Smooth muscle cell (in vitro differentiated cells): ENCODE measurements at regions not wholly inside any gene's neighbourhood (a gene's known extent, or its start where the extent isn't known, plus 50 kb on each side); places are given as distances from the start of the nearest gene placed in this dataset.

Experiments used
- DNase-seq: peaks from one replicate; lab custom pipeline; 2025; ENCODE audit not compliant: unreplicated experiment; lab: John Stamatoyannopoulos, UW
- H2AFZ ChIP-seq: fragments of 200-600 bp; sonication (generic); 2 replicates; pipeline ENCODE4 v1.6.0; 2016; ENCODE audit warnings: antibody characterized with exemption, low read depth, mild to moderate bottlenecking
- H3F3A ChIP-seq: fragments of 200-600 bp; sonication (generic); 2 replicates; pipeline ENCODE4 v1.6.0; 2017; ENCODE audit warnings: antibody characterized with exemption, low read depth
- H3K27ac ChIP-seq: fragments of 200-600 bp; sonication (generic); 2 replicates; pipeline ENCODE4 v1.5.1; 2016; ENCODE audit warnings: low read depth, mild to moderate bottlenecking
- H3K27me3 ChIP-seq: fragments of 200-600 bp; sonication (generic); 2 replicates; pipeline ENCODE4 v1.6.1; 2016; ENCODE audit warnings: low read depth, mild to moderate bottlenecking
- H3K36me3 ChIP-seq: fragments of 200-600 bp; sonication (generic); 2 replicates; pipeline ENCODE4 v1.5.1; 2016; ENCODE audit warnings: low read depth
- H3K4me1 ChIP-seq: fragments of 200-600 bp; sonication (generic); 2 replicates; pipeline ENCODE4 v1.5.1; 2016; ENCODE audit warnings: low read depth
- H3K4me2 ChIP-seq: fragments of 200-600 bp; sonication (generic); 2 replicates; pipeline ENCODE4 v1.6.0; 2016; ENCODE audit warnings: mild to moderate bottlenecking
- H3K4me3 ChIP-seq: fragments of 200-600 bp; sonication (generic); 2 replicates; pipeline ENCODE4 v1.5.1; 2016; ENCODE audit warnings: mild to moderate bottlenecking
- H3K79me2 ChIP-seq: fragments of 200-600 bp; sonication (generic); 2 replicates; pipeline ENCODE4 v1.6.0; 2016; ENCODE audit warnings: low read depth, mild to moderate bottlenecking
- H3K9ac ChIP-seq: fragments of 200-600 bp; sonication (generic); 2 replicates; pipeline ENCODE4 v1.6.0; 2016; ENCODE audit warnings: low read depth
- H3K9me3 ChIP-seq: fragments of 200-600 bp; sonication (generic); replicated peaks from 2 replicates; pipeline ENCODE4 v1.5.1; 2016; ENCODE audit warnings: low read depth
- H4K20me1 ChIP-seq: fragments of 200-600 bp; sonication (generic); 2 replicates; pipeline ENCODE4 v1.6.0; 2016; ENCODE audit warnings: low read depth
- CTCF ChIP-seq: fragments of 200-600 bp; sonication (generic); IDR thresholded peaks from 2 replicates; pipeline ENCODE4 v1.5.1; 2017; ENCODE audit warnings: borderline replicate concordance, mild to moderate bottlenecking, antibody characterized with exemption; ENCODE audit not compliant: insufficient read depth, poor library complexity, severe bottlenecking
- WGBS: methylation state at CpG from one replicate; pipeline ENCODE4 v1.1.7; 2016; ENCODE audit warnings: low lambda C conversion rate; 5-methylcytosine and 5-hydroxymethylcytosine counted together

GRCh38 chr1:29696656-29697390 lies 460.5 kb downstream of the PTPRU start:
- Histone ChIP-seq H3K4me3 (no peak overlapping the region), H3K9ac (no peak overlapping the region), H3K4me2 (no peak overlapping the region), H4K20me1 (no peaks in the 10 kb centered on the region), H3K79me2 (no peaks in the 10 kb centered on the region), H3K27me3 (no peaks in the 10 kb centered on the region), H2AFZ (no peak overlapping the region), H3K9me3 (no peaks in the 10 kb centered on the region), H3K4me1 (no peaks in the 10 kb centered on the region), H3K27ac (no peak overlapping the region), H3K36me3 (no peaks in the 10 kb centered on the region), H3F3A (no peaks in the 10 kb centered on the region)
- no peak for DNase-seq
- no peak for TF ChIP-seq CTCF
- WGBS = 82% methylated on average over 17 of the region's 20 CpGs

- Histone ChIP-seq H3K4me1 (no peaks in the 10 kb centered on the region), H3K4me3 (no peak overlapping the region), H2AFZ (no peak overlapping the region), H3K4me2 (no peak overlapping the region), H3K79me2 (no peaks in the 10 kb centered on the region), H3K27ac (no peak overlapping the region), H3K36me3 (no peaks in the 10 kb centered on the region), H3K9me3 (no peaks in the 10 kb centered on the region), H4K20me1 (no peaks in the 10 kb centered on the region), H3K27me3 (no peaks in the 10 kb centered on the region), H3K9ac (no peak overlapping the region), H3F3A (no peaks in the 10 kb centered on the region)
- DNase-seq = no peak
- 86% methylated on average over 5 of the region's 5 CpGs for WGBS
- no peak for TF ChIP-seq CTCF
Measured at GRCh38 chr1:29695803-29696202, 459.5 kb downstream of the PTPRU start.

GRCh38 chr1:29695036-29695435 lies 458.7 kb downstream of the PTPRU start:
- H4K20me1 ChIP-seq = no peaks in the 10 kb centered on the region
- no peak overlapping the region for H3K9ac ChIP-seq
- H3K4me3 ChIP-seq = no peak overlapping the region

More at GRCh38 chr1:29695036-29695435, 458.7 kb downstream of the PTPRU start:
- Histone ChIP-seq H3K36me3 (no peaks in the 10 kb centered on the region), H3F3A (peaks cover 5% of the 10 kb centered on the region), H2AFZ (no peak overlapping the region), H3K4me1 (no peaks in the 10 kb centered on the region), H3K27ac (no peak overlapping the region), H3K9me3 (no peaks in the 10 kb centered on the region), H3K27me3 (no peaks in the 10 kb centered on the region), H3K79me2 (no peaks in the 10 kb centered on the region), H3K4me2 (no peak overlapping the region)
- no peak for DNase-seq
- TF ChIP-seq CTCF = no peak
- WGBS = 84% methylated on average over 3 of the region's 3 CpGs
